Right lobe of liver (tissue), 6 donors: ENCODE measurements at regions not wholly inside any gene's neighbourhood (a gene's known extent, or its start where the extent isn't known, plus 50 kb on each side); places are given as distances from the start of the nearest gene placed in this dataset.
"Not testable (repeated sequence)": the region's sequence is repeated elsewhere in the genome, so short reads cannot be mapped to it uniquely, and the experiment has no call there.

Experiments used
- ATAC-seq, 4 donors: fragments of 200-7000 bp; cut with Tn5 transposase; one replicate each; pipeline ENCODE4 v1.9.1; 2020; ENCODE audit warnings: mild to moderate bottlenecking in 4 of 4, moderate library complexity in 4 of 4
- DNase-seq, 3 donors: peaks; one replicate each; pipeline ENCODE4 v3.0.0-alpha.2; 2020
- H3K27ac ChIP-seq, 3 donors: fragments of 200-600 bp; one replicate each; pipeline ENCODE4 v1.8.0; 2022
- H3K27me3 ChIP-seq, 2 donors: fragments of 200-600 bp; one replicate each; pipeline ENCODE4 v1.8.0; 2022
- H3K36me3 ChIP-seq, 4 donors: fragments of 200-600 bp; sonication (generic) in 1 of 4; one replicate each; pipeline versions ENCODE4 v1.5.1 to v1.8.0; 2017 to 2022; ENCODE audit warnings: control low read depth in 1 of 4
- H3K4me1 ChIP-seq, 4 donors: fragments of 200-600 bp; sonication (generic) in 1 of 4; one replicate each; pipeline versions ENCODE4 v1.5.1 to v1.8.0; 2017 to 2022; ENCODE audit warnings: control low read depth in 1 of 4
- H3K4me3 ChIP-seq, 3 donors: fragments of 200-600 bp; one replicate each; pipeline ENCODE4 v1.8.0; 2022
- H3K9me3 ChIP-seq, 4 donors: fragments of 200-600 bp; sonication (generic) in 1 of 4; one replicate each; pipeline versions ENCODE4 v1.5.1 to v1.8.0; 2017 to 2022; ENCODE audit warnings: control low read depth in 1 of 4
- POLR2A ChIP-seq: fragments of 450-650 bp; IDR thresholded peaks from one replicate; pipeline ENCODE4 v1.6.1; 2017; ENCODE audit warnings: antibody characterized with exemption, mild to moderate bottlenecking
- WGBS: methylation state at CpG from one replicate; pipeline ENCODE4 v1.1.6; 2018; ENCODE audit warnings: low coverage, low lambda C conversion rate; ENCODE audit not compliant: insufficient coverage; ENCODE audit errors: missing lambda C conversion rate; 5-methylcytosine and 5-hydroxymethylcytosine counted together
- intact Hi-C, 2 donors: fragments of 100-400 bp; cut with DNase I; formaldehyde crosslinking; loops; one replicate each; pipeline versions ENCODE4 v1.11.2 to v1.14.1; 2022
- TF ChIP-seq, protein P1 (sequence below), 4 donors: fragments of 200-600 bp in 3 of 4; fragments of 450-650 bp in 1 of 4; IDR thresholded peaks; one replicate each; pipeline versions ENCODE4 v1.5.1 to v1.8.0; 2016 to 2022; ENCODE audit warnings: antibody characterized with exemption in 4 of 4, mild to moderate bottlenecking in 2 of 4
- donor health status: DM: no; HTN: yes; CAD: no.
- donor health status: DM: no; HTN: no; CAD: no.
- donor health status: DM: no; HTN: no; CAD: no.
- donor health status: DM: no; HTN: yes; CAD: no.
- donor health status: DM: no; HTN: yes; CAD: no.

GRCh38 chr9:1927546-1927945 is 87.6 kb upstream of the SMARCA2 start:
- H3K4me1 ChIP-seq: no peaks in the 10 kb centered on the region
- intact Hi-C loops: no loop called here
- H3K36me3 ChIP-seq: no peaks in the 10 kb centered on the region
- TF ChIP-seq POLR2A: no peak
- TF ChIP-seq, protein P1, sequence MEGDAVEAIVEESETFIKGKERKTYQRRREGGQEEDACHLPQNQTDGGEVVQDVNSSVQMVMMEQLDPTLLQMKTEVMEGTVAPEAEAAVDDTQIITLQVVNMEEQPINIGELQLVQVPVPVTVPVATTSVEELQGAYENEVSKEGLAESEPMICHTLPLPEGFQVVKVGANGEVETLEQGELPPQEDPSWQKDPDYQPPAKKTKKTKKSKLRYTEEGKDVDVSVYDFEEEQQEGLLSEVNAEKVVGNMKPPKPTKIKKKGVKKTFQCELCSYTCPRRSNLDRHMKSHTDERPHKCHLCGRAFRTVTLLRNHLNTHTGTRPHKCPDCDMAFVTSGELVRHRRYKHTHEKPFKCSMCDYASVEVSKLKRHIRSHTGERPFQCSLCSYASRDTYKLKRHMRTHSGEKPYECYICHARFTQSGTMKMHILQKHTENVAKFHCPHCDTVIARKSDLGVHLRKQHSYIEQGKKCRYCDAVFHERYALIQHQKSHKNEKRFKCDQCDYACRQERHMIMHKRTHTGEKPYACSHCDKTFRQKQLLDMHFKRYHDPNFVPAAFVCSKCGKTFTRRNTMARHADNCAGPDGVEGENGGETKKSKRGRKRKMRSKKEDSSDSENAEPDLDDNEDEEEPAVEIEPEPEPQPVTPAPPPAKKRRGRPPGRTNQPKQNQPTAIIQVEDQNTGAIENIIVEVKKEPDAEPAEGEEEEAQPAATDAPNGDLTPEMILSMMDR (IDR thresholded peaks at IDR 0.05): no peak
- ATAC-seq (no peak), DNase-seq (no peak)
- H3K9me3 ChIP-seq: no peaks in the 10 kb centered on the region
- no peaks in the 10 kb centered on the region for H3K27me3 ChIP-seq
- H3K27ac ChIP-seq: no peak overlapping the region
- H3K4me3 ChIP-seq: no peak overlapping the region
- WGBS: 70% methylated on average over 3 of the region's 6 CpGs

- intact Hi-C loops: no loop called here
- no peaks in the 10 kb centered on the region for H3K9me3 ChIP-seq
- H3K4me3 ChIP-seq: no peak overlapping the region
- ATAC-seq (no peak), DNase-seq (no peak)
- H3K27ac ChIP-seq: no peak overlapping the region
- H3K36me3 ChIP-seq: no peaks in the 10 kb centered on the region
- TF ChIP-seq POLR2A: no peak
- TF ChIP-seq, protein P1 (IDR thresholded peaks at IDR 0.05): no peak
- no peaks in the 10 kb centered on the region for H3K27me3 ChIP-seq
- H3K4me1 ChIP-seq: no peaks in the 10 kb centered on the region
- WGBS: 40% methylated on average over 2 of the region's 2 CpGs
Measured at GRCh38 chr9:1929134-1929533, 86.0 kb upstream of the SMARCA2 start.

DNA sequence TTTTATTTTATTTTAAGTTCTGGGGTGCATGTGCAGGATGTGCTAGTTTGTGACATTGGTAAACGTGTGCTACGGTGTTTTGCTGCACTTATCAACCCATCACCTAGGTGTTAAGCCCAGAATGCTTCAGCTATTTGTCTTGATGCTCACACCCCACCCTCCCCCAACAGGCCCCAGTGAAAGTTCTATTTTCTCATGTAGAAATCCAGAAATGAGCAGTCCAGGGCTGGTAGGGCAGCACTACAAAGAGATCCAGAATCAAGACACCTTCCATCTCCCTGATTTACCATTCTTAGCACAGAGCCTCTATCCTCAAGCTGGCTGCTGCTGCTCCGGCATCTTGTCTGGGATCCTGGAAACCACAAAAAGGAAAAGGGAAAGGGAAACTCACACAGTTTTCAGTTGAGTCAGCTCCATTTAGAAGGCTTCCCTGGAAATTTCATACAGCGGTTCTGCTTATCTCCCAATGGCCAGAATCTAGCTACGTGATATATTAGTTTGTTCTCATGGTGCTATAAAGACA is 85.4 kb upstream of the SMARCA2 start:
- Histone ChIP-seq H3K36me3 (no peaks in the 10 kb centered on the region), H3K4me3 (no peak overlapping the region), H3K27ac (no peak overlapping the region), H3K4me1 (no peaks in the 10 kb centered on the region), H3K9me3 (no peaks in the 10 kb centered on the region), H3K27me3 (no peaks in the 10 kb centered on the region)
- DNase-seq (no peak), ATAC-seq (no peak)
- 51% methylated on average over 5 of the region's 5 CpGs for WGBS
- intact Hi-C loops: no loop called here
- TF ChIP-seq, protein P1 (IDR thresholded peaks at IDR 0.05): no peak
- no peak for TF ChIP-seq POLR2A

DNA sequence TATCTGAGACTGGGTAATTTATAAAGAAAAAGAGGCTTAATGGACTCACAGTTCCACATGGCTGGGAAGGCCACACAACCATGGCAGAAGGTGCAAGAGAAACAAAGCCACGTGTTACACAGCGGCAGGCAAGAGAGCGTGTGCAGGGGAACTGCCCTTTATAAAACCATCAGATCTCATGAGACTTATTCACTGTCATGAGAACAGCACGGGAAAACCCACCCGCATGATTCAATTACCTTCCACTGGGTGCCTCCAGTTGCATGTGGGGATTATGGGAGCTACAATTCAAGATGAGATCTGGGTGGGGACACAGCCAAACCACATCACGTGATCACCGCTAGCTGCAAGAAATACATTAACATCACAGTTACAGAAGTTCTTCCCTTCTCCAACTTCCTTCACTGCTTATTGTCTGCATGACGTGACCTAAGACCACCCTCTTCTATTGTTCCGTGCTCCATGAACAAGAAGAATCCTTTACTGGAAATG is 84.9 kb upstream of the SMARCA2 start:
- H3K4me1 ChIP-seq, ATAC-seq, intact Hi-C loops, H3K27me3 ChIP-seq, H3K9me3 ChIP-seq, H3K4me3 ChIP-seq, DNase-seq, H3K27ac ChIP-seq, H3K36me3 ChIP-seq: not testable (repeated sequence)
- WGBS: 69% methylated on average over 8 of the region's 9 CpGs

DNA sequence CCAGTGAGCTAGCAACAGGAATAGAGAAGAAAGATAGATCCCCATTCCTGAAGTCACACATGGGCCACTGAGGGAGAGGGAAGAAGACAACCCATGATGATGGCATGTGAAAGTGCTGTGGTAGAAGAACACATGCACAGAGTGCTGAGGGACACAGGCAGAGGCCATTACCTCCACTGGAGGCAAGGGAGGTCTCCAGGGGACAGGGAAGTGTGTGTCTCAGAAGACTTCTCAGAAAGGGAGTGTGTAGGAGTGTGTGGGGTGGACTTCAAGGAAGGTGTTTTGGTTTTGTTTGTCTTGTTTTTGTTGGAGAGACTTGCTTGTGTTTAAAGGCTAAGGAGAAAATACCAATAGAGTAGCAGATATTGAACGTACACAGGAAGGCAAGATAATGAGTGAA is 77.0 kb upstream of the SMARCA2 start:
- no peak for DNase-seq
- no peaks in the 10 kb centered on the region for H3K9me3 ChIP-seq
- no peak overlapping the region for H3K27ac ChIP-seq
- no peak overlapping the region for H3K4me3 ChIP-seq
- no peaks in the 10 kb centered on the region for H3K36me3 ChIP-seq
- no peaks in the 10 kb centered on the region for H3K4me1 ChIP-seq
- intact Hi-C loops: no loop called here
- ATAC-seq: no peak
- no peaks in the 10 kb centered on the region for H3K27me3 ChIP-seq
- 63% methylated on average over 1 of the region's 1 CpG for WGBS
- TF ChIP-seq POLR2A: no peak
- TF ChIP-seq, protein P1 (IDR thresholded peaks at IDR 0.05): no peak
